ENCODE measurements at regions not wholly inside any gene's neighbourhood (a gene's known extent, or its start where the extent isn't known, plus 50 kb on each side); places are given as distances from the start of the nearest gene placed in this dataset.
"Not testable (repeated sequence)": the region's sequence is repeated elsewhere in the genome, so short reads cannot be mapped to it uniquely, and the experiment has no call there.

DNA sequence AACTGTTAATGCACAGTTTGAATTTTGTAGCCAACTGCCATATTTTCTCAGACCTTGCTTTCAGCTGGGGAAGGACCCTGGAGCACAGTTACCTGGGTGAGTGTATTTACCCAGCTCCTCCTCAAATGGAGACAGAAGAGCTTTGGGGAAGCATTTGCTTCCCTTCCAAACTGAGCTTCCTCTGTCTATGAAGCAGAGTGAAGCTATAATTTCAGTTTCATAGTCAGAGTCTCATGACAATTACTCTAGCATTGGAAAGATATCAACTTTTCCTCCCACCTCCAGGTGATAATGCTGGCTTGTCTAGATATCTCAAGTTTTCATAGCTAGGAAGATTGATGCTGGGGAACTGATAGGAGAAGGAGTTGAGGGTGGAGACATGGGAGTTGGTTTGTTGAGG is 406.4 kb upstream of the CLINT1 start:
- DNase-seq, result no peak

- no peak for DNase-seq
These were observed 405.3 kb upstream of the CLINT1 start for GRCh38 chr5:158264264-158264663.

GRCh38 chr5:158261674-158262367 is 402.9 kb upstream of the CLINT1 start:
- no peak for DNase-seq

DNA sequence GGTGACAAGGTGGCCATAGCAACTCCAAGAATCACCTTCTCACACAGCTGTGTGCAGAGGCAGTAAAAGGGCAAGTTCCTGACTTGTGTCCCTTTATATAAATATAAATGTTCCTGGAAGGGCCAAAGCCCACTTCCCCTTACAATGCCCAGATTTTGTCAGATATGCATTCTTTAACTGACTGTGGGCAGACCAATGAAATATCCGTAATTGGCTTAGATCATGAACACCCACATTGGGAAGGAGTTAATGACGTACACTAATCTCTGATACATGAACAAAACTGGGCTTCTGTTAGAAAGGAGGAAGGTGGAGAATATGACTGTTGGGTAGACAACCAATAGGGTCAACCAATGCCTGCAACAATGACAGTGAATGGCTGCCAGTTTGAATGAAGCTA is 397.2 kb upstream of the CLINT1 start:
- no peak for DNase-seq

DNA sequence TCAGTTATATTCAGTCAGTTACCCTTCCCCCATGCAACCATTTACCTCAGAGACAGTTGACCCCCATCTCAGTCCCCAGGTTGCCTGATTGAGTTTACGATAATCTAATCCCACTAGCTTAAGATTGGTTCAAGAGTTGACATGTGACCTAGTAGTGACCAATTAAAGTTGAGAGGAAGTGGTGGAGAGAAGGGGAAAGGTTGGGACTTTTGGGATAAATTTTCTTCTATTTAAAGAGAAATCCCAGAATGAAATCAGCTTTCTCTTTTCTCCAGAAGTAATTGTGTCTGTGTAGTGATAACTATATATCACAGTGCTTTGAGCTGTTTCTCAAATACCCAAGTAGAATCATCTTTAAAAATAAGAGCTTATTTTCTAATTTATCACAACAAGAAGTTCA is 396.7 kb upstream of the CLINT1 start:
- no peak for DNase-seq

DNA sequence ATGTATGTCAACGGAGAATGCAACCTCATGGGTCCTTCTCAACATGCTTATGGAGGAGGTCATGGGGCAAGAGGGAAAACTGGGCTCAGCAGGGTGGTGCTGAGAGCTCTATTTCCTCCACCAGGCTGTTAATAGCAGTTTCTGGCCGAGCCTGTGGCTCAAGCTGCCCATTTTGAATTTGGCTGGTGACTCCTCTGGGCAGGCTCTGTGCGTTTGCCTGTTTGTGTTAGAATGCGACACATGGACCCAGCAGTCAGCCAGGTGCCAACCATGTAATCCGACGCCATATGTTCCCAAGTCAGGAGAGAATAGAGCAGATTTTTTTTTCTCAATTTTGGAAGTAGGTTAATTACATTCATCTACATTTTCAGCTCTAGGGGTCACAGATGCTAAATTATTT is 387.7 kb upstream of the CLINT1 start:
- DNase-seq, result no peak

GRCh38 chr5:158245513-158245912 is 386.6 kb upstream of the CLINT1 start:
- no peak for DNase-seq

DNA sequence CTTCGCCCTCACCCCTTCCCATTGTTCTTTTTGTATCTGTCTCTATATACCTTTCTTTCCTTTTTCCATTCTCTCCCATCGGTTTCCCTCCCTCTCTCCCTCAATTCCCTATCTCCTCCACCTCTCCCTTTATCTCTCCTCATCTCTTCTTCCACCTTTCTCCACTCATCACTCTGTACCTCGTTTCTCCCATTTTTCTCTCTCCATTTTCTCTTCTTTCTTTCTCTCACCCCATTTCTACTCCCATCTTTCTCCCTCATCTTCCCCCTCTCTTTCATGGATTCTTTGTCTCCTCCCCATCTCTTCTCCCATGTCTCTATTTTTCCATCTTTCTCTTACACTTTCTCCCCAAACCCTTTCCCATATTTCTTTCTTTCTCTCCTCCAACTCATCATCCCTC is 385.9 kb upstream of the CLINT1 start:
- DNase-seq, result no peak

GRCh38 chr5:158236511-158237335 is 377.8 kb upstream of the CLINT1 start:
- DNase-seq, result no peak

DNA sequence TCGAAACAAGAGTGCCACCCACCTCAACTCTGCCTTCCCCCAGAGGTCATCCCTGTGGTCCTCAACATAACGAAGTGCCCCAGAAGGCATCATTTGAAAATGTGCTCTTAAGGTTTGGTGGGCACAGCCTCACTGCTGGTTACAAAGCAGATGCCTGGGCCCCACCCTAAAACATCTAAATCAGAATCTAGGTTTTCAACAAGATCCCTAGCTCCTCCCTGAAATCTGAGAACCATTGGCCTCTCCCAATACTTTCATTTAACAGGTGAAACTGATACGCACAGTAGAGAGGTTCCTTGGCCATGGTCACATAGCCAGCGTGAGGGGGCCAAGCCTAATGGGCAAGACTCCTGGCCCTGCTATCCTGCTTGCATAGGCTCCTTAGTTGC is 376.2 kb upstream of the CLINT1 start:
- no peak for DNase-seq

- no peak for DNase-seq
These were observed 375.6 kb upstream of the CLINT1 start for GRCh38 chr5:158234323-158235158.

DNA sequence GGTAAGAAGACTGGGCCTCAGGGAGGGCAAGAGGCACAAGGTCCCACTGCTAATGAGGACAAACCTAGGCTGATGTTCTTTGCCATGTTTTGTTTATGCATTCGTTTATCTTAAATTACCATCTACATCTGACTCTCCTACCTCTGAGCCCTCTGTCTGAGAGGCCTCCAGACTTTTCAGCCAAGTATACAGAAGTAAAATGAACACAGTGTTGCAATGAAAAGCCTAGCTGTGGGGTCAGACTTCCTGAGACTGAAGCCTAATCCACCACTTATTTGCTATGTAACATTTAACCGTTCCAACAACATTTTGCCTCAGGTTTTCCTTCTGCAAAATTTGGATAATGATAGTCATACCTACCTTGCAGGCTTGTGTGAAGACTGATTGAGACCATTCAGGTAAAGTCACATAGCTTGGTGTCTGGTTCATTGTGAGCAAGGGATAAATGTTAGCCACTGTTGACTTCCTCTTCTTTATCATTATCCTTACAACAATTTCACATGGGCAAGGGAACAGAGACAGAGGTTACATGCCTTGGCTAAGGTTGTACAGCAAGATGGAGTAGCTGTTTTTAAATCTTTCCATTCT is 374.9 kb upstream of the CLINT1 start:
- no peak for DNase-seq

- DNase-seq, result not testable (repeated sequence)
These were observed 368.4 kb upstream of the CLINT1 start for GRCh38 chr5:158227314-158227713.

GRCh38 chr5:158226496-158226895 is 367.6 kb upstream of the CLINT1 start:
- no peak for DNase-seq

DNA sequence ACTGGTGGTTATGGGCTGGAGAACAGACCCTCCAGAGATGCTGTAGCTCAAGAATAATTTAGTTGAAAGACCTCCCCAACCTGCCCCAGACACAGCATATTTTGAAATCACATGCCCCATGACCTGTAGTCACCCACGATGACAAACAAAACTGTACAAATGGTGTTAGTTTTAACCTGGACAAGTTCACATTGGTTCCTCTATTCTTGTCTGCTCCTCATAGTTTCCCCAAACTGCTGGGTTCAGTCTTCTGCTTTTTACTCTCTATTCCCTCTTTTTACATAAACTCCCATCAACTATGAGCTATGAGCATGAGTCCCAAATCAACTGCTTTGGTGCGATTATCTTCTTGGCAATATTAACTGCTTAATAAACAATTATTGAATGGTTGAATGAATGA is 365.3 kb upstream of the CLINT1 start:
- DNase-seq, result no peak

- no peak for DNase-seq
These were observed 364.2 kb upstream of the CLINT1 start for GRCh38 chr5:158223054-158223600.

GRCh38 chr5:158212917-158213316 is 354.0 kb upstream of the CLINT1 start:
- DNase-seq, result no peak

GRCh38 chr5:158212237-158212636 is 353.3 kb upstream of the CLINT1 start:
- DNase-seq, result no peak

GRCh38 chr5:158209219-158209908 is 350.4 kb upstream of the CLINT1 start:
- DNase-seq, result no peak

- no peak for DNase-seq
These were observed 348.8 kb upstream of the CLINT1 start for GRCh38 chr5:158207733-158208132.

GRCh38 chr5:158205992-158206391 is 347.0 kb upstream of the CLINT1 start:
- DNase-seq, result no peak
